ENCODE measurements at regions not wholly inside any gene's neighbourhood (a gene's known extent, or its start where the extent isn't known, plus 50 kb on each side); places are given as distances from the start of the nearest gene placed in this dataset.

DNA sequence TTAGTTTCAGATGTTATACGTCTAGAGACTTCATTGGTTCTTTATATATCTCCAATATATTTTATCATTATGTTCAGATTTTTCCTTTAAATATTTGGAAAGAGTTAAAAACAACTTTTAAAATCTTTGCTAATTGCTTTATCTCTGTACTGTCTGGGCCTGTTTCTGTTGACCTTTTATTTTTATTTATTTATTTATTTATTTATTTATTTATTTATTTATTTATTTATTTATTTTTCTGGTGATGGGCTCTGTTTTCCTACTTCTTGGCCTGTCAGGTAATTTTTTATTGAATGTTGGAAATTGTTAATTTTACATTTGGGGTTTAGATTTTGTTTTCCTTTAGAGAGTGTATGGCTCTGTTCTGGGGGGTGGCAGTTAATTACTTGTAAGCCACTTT lies 279.7 kb upstream of the KAZN start:
- no peak for TF ChIP-seq CTCF (IDR thresholded peaks at IDR 0.05)
- TF ChIP-seq POLR2A (IDR thresholded peaks at IDR 0.05): no peak
- no peak for TF ChIP-seq EP300 (IDR thresholded peaks at IDR 0.05)
